GM12872 (cell line): ENCODE measurements at regions not wholly inside any gene's neighbourhood (a gene's known extent, or its start where the extent isn't known, plus 50 kb on each side); places are given as distances from the start of the nearest gene placed in this dataset.

Experiments used
- TF ChIP-seq, protein P1 (sequence below): IDR thresholded peaks from 3 replicates; pipeline ENCODE4 v1.5.1; 2011; ENCODE audit warnings: low read depth, mild to moderate bottlenecking, low read length, moderate library complexity; ENCODE audit not compliant: insufficient read depth

GRCh38 chr9:19555214-19555613 lies 146.4 kb downstream of the ACER2 start:
- TF ChIP-seq, protein P1, sequence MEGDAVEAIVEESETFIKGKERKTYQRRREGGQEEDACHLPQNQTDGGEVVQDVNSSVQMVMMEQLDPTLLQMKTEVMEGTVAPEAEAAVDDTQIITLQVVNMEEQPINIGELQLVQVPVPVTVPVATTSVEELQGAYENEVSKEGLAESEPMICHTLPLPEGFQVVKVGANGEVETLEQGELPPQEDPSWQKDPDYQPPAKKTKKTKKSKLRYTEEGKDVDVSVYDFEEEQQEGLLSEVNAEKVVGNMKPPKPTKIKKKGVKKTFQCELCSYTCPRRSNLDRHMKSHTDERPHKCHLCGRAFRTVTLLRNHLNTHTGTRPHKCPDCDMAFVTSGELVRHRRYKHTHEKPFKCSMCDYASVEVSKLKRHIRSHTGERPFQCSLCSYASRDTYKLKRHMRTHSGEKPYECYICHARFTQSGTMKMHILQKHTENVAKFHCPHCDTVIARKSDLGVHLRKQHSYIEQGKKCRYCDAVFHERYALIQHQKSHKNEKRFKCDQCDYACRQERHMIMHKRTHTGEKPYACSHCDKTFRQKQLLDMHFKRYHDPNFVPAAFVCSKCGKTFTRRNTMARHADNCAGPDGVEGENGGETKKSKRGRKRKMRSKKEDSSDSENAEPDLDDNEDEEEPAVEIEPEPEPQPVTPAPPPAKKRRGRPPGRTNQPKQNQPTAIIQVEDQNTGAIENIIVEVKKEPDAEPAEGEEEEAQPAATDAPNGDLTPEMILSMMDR, result no peak

GRCh38 chr9:19554529-19554928 lies 145.7 kb downstream of the ACER2 start:
- TF ChIP-seq, protein P1, result no peak

DNA sequence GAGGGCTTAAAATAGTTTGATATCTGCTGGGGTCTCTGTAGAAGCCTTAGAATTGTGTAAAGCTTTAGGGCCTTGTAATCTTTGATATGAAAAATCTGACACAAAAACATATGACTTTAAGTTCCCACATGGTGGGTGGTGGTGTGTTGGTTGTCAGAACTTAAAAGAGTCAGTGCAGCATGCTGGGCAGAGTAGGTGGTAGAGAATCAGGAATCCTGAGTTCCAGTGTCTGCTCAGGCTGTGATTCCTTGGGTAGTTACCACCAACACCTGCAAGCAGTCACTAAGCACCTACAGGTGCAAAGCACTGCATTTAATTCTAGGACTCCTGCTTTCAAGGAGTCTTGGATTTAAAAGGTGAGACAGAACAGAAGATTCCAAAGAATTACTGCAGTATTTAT lies 144.6 kb downstream of the ACER2 start:
- TF ChIP-seq, protein P1, result no peak

DNA sequence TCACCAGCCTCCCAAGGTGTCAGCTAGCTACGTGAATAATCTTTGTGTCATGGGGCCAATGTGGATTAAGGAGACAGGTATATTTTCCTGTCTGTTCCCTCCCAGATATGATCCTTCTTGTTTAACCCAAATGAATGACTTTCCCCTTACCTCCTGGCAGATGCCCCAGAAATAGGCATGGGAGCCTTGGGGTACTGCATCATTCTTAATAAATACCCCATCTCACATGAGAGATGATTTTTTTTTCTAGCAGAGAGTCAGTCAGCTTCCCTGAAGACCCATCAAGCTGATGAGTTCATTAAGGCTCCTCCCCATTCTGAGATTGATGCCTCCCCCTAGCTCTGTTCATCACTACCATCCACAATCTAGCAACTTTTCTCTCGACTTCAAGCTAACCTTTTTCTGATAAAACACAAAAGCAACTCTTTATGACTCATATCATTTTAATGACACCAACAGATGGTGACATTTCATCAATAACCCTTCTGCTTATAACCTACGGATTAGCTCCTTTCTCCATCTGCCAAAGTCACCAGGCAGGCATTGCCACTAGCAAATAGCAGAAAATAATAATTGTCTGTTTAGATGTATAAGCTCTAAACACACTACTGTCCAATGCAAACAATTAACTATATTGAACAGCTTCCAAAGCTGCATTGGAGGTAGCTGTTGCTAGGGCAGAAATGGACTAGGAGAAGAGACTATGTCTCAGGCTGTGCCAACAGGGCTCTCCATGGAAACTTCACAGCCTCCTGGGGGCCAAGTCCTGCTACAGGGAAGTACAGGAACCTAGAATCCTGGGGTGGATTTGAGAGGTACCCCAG lies 143.7 kb downstream of the ACER2 start:
- TF ChIP-seq, protein P1, result no peak

DNA sequence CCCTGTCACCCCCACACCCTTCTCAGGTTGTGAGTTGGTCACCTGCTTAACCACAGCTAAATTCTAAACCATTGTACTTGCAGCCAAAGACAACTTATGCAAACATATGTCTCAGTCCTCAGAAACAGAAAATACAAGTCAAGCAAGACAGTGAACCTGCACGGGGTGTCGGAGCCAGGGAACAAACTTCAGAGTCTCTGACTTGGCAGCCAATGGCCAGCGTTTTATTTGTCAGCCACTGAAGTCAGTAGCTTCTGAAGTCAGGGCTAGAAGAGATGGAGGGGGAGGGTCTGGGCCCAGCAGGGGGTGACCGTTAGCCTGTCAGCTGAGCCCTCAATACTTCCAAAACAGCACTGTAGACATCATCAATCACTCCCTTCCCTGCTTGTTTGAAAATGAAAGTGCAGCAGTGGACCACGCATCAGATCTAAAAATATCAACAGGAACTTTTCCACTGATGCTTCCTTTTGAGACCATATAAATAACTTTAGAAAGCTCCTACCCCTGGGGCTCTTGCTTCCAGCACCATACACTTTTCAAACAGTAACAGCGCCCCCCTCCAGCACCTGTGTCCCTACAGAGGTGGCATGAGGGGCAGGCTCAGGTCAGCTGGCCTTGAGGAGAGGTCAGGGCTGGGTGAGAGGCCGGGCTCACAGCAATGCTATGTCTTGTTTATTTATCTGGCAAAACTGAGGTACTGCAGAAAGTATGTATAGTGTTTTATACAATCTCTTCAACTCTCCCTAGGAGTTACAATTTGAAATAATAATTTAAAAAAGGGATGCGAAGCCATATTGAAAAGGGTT lies 142.5 kb downstream of the ACER2 start:
- TF ChIP-seq, protein P1, result no peak; the same call in 2 of the 3 replicates

DNA sequence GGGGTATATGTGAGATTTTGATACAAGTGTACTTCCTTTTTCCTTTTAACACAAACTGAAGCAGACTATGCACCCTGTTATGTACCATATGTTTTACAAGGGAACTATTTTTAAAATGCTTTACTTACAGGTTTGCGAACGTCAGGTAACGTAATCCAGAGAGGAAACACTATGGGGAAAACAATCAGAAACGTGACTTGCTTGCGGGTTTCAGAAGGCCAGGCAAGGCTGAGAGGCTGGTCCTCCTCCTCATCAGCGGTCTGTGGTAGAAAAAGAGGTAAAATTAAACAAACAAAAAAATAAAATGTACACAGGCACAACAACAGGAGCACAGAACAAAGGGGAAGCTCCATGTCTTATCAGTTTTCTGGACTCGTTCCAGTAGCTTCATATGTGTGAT lies 141.2 kb downstream of the ACER2 start:
- TF ChIP-seq, protein P1, result no peak

GRCh38 chr9:19533373-19533772 lies 124.6 kb downstream of the ACER2 start:
- TF ChIP-seq, protein P1, result no peak
